Activated T-helper 1 cell treated with Interleukin-2 at 50 U/mL for 16 hours (primary cell): ENCODE measurements at regions not wholly inside any gene's neighbourhood (a gene's known extent, or its start where the extent isn't known, plus 50 kb on each side); places are given as distances from the start of the nearest gene placed in this dataset.
"Not testable (repeated sequence)": the region's sequence is repeated elsewhere in the genome, so short reads cannot be mapped to it uniquely, and the experiment has no call there.

ENCODE experiments used
- DNase-seq: peaks from one replicate; pipeline ENCODE4 v3.0.0-alpha.2; 2020; ENCODE audit warnings: low read depth

GRCh38 chr19:13652810-13653590 is 111.3 kb upstream of the MRI1 start:
- no peak for DNase-seq

- no peak for DNase-seq
Measured at GRCh38 chr19:13646758-13647157, 117.6 kb upstream of the MRI1 start.

GRCh38 chr19:13644645-13645044 is 119.7 kb upstream of the MRI1 start:
- DNase-seq, result no peak

GRCh38 chr19:13640611-13641010 is 123.7 kb upstream of the MRI1 start:
- DNase-seq, result no peak

- DNase-seq, result no peak
Measured at GRCh38 chr19:13639342-13639929, 124.9 kb upstream of the MRI1 start.

GRCh38 chr19:13637664-13638063 is 126.7 kb upstream of the MRI1 start:
- no peak for DNase-seq

GRCh38 chr19:13634658-13635057 is 128.4 kb upstream of the CACNA1A start:
- no peak for DNase-seq

- DNase-seq, result no peak
Measured at GRCh38 chr19:13633522-13633922, 127.2 kb upstream of the CACNA1A start.

- DNase-seq, result no peak
Measured at GRCh38 chr19:13633109-13633508, 126.8 kb upstream of the CACNA1A start.

- not testable (repeated sequence) for DNase-seq
Measured at GRCh38 chr19:13632164-13632563, 125.9 kb upstream of the CACNA1A start.

GRCh38 chr19:13629687-13630357 is 123.5 kb upstream of the CACNA1A start:
- DNase-seq, result no peak

GRCh38 chr19:13627531-13627930 is 121.3 kb upstream of the CACNA1A start:
- no peak for DNase-seq

GRCh38 chr19:13623716-13624710 is 117.7 kb upstream of the CACNA1A start:
- DNase-seq, result no peak

GRCh38 chr19:13622766-13623715 is 116.8 kb upstream of the CACNA1A start:
- no peak for DNase-seq

GRCh38 chr19:13621413-13621812 is 115.1 kb upstream of the CACNA1A start:
- DNase-seq, result no peak

GRCh38 chr19:13619203-13619632 is 112.9 kb upstream of the CACNA1A start:
- no peak for DNase-seq

- DNase-seq, result no peak
Measured at GRCh38 chr19:13615890-13616289, 109.6 kb upstream of the CACNA1A start.

GRCh38 chr19:13613447-13613846 is 107.2 kb upstream of the CACNA1A start:
- no peak for DNase-seq

- DNase-seq, result no peak
Measured at GRCh38 chr19:13611596-13611995, 105.3 kb upstream of the CACNA1A start.

GRCh38 chr19:13610039-13610691 is 103.9 kb upstream of the CACNA1A start:
- no peak for DNase-seq
